Endothelial cell of umbilical vein (primary cell): ENCODE measurements at regions not wholly inside any gene's neighbourhood (a gene's known extent, or its start where the extent isn't known, plus 50 kb on each side); places are given as distances from the start of the nearest gene placed in this dataset.

ENCODE experiments used
- BruUV-seq: library from RNA; stranded (reverse); fragments of 400-500 nt; replicated peaks from 2 replicates; lab custom pipeline; 2021; lab: Mats Ljungman, UMichigan
- CTCF ChIA-PET: fragments of 300-600, 350-600 bp; sonication (Branson Sonifier 250); formaldehyde crosslinking; loops from one replicate; lab custom pipeline; 2021; ENCODE audit warnings: antibody characterized with exemption, inconsistent platforms; lab: Charles Lee
- POLR2A ChIA-PET: fragments of 300-600, 350-600 bp; sonication (Branson Sonifier 250); formaldehyde crosslinking; loops from one replicate; lab custom pipeline; 2021; ENCODE audit warnings: antibody characterized with exemption, inconsistent platforms; lab: Charles Lee
- DNase-seq: peaks from one replicate; pipeline ENCODE4 v3.0.0-alpha.2; 2011; ENCODE audit warnings: low read depth, low spot score
- FAIRE-seq: peaks from 2 replicates; lab custom pipeline; 2011; peaks lifted over from hg19 to GRCh38; lab: Jason Lieb, UNC
- H2AFZ ChIP-seq: 2 replicates; pipeline ENCODE4 v1.6.0; 2012; ENCODE audit warnings: low read depth, low read length, control low read depth, inconsistent platforms
- H3K27ac ChIP-seq: 2 replicates; pipeline ENCODE4 v1.5.1; 2011; ENCODE audit warnings: low read depth, mild to moderate bottlenecking, control low read depth, low read length, moderate library complexity; ENCODE audit not compliant: insufficient read depth
- H3K27me3 ChIP-seq, 2 experiments: 2 replicates each; pipeline versions ENCODE4 v1.6.0 to v1.6.1; 2011; ENCODE audit warnings: low read length in 2 of 2, mixed read lengths in 1 of 2; ENCODE audit not compliant: control insufficient read depth in 2 of 2, insufficient read depth in 2 of 2
- H3K36me3 ChIP-seq, 2 experiments: 2 replicates in 1 of 2; 3 replicates in 1 of 2; pipeline ENCODE4 v1.5.1; 2011; ENCODE audit warnings: low read length in 2 of 2, mild to moderate bottlenecking in 1 of 2, moderate library complexity in 1 of 2; ENCODE audit not compliant: control insufficient read depth in 2 of 2, insufficient read depth in 2 of 2; ENCODE audit errors: extremely low read depth in 1 of 2
- H3K4me1 ChIP-seq: 3 replicates; pipeline ENCODE4 v1.5.1; 2011; ENCODE audit warnings: mild to moderate bottlenecking, low read length; ENCODE audit not compliant: control insufficient read depth, insufficient read depth; ENCODE audit errors: extremely low read depth
- H3K4me2 ChIP-seq: 2 replicates; pipeline ENCODE4 v1.6.1; 2011; ENCODE audit warnings: low read length, control low read depth, mixed read lengths; ENCODE audit not compliant: insufficient read depth
- H3K4me3 ChIP-seq, 3 experiments: fragments of 200-600 bp in 1 of 3; sonication (generic), shearing (Covaris generic) in 1 of 3; replicated peaks in 1 of 3; 2 replicates each; pipeline ENCODE4 v1.5.1; 2011 to 2016; ENCODE audit warnings: control low read depth in 3 of 3, low read length in 3 of 3, mild to moderate bottlenecking in 2 of 3, inconsistent platforms in 1 of 3, low read depth in 1 of 3, moderate library complexity in 1 of 3; ENCODE audit not compliant: insufficient read depth in 1 of 3
- H3K79me2 ChIP-seq: 2 replicates; pipeline ENCODE4 v1.6.0; 2012; ENCODE audit warnings: low read length, inconsistent platforms; ENCODE audit not compliant: control insufficient read depth, insufficient read depth
- H3K9ac ChIP-seq: replicated peaks from 2 replicates; pipeline ENCODE3; 2011; ENCODE audit warnings: low read length, control low read depth; ENCODE audit not compliant: insufficient read depth; ENCODE audit errors: extremely low read depth
- H3K9me1 ChIP-seq: replicated peaks from 3 replicates; pipeline ENCODE4 v1.6.0; 2011; ENCODE audit warnings: mild to moderate bottlenecking, low read length; ENCODE audit not compliant: control insufficient read depth, insufficient read depth; ENCODE audit errors: extremely low read depth
- H3K9me3 ChIP-seq: replicated peaks from 2 replicates; pipeline ENCODE4 v1.5.1; 2012; ENCODE audit warnings: low read length, inconsistent platforms; ENCODE audit not compliant: control insufficient read depth, insufficient read depth
- H4K20me1 ChIP-seq: replicated peaks from 2 replicates; pipeline ENCODE3; 2011; ENCODE audit warnings: mild to moderate bottlenecking, low read length; ENCODE audit not compliant: control insufficient read depth, insufficient read depth; ENCODE audit errors: extremely low read depth
- EZH2 ChIP-seq: IDR thresholded peaks from 2 replicates; pipeline ENCODE4 v1.6.1; 2012; ENCODE audit warnings: borderline replicate concordance, low read depth, mild to moderate bottlenecking, moderate library complexity, low read length, inconsistent platforms; ENCODE audit not compliant: severe bottlenecking
- FOS ChIP-seq: IDR thresholded peaks from 2 replicates; pipeline ENCODE4 v1.6.1; 2011; ENCODE audit warnings: mild to moderate bottlenecking, low read length, moderate library complexity, borderline replicate concordance; ENCODE audit not compliant: insufficient read depth
- GATA2 ChIP-seq: IDR thresholded peaks from 2 replicates; pipeline ENCODE4 v1.7.0; 2011; ENCODE audit warnings: low read depth, mild to moderate bottlenecking, moderate library complexity, mixed read lengths, low read length; ENCODE audit not compliant: insufficient read length, insufficient read depth
- JUN ChIP-seq: IDR thresholded peaks from 2 replicates; pipeline ENCODE4 v1.6.1; 2011; ENCODE audit warnings: borderline replicate concordance, low read depth; ENCODE audit not compliant: insufficient read length, insufficient read depth
- MYC ChIP-seq: IDR thresholded peaks from one replicate; pipeline ENCODE4 v1.6.1; 2011; ENCODE audit warnings: mild to moderate bottlenecking, low read depth, low read length
- POLR2A ChIP-seq: IDR thresholded peaks from 2 replicates; pipeline ENCODE4 v1.6.1; 2012; ENCODE audit warnings: low read depth, mild to moderate bottlenecking, control low read depth, low read length
- POLR2AphosphoS5 ChIP-seq: IDR thresholded peaks from 2 replicates; pipeline ENCODE4 v1.6.1; 2012; ENCODE audit warnings: low read depth, mild to moderate bottlenecking, control low read depth, low read length, moderate library complexity; ENCODE audit not compliant: insufficient read depth
- dilution Hi-C: fragments of 300-500 bp; cut with MboI; formaldehyde crosslinking; loops from one replicate; pipeline ENCODE4 v1.15.0; 2019; ENCODE audit warnings: low sequenced_read_pairs; ENCODE audit not compliant: extremely low pct_ligation_motif_present
- intact Hi-C: fragments of 100-400 bp; cut with micrococcal nuclease; formaldehyde crosslinking; loops from one replicate; pipeline ENCODE4 v1.10.0; 2022
- TF ChIP-seq, protein P1 (sequence below): IDR thresholded peaks from 2 replicates; pipeline ENCODE4 v1.6.1; 2011; ENCODE audit not compliant: insufficient read depth, insufficient read length
- TF ChIP-seq, protein P2 (sequence below), 2 donors: IDR thresholded peaks; 1 replicate in 1 of 2; 2 replicates in 1 of 2; pipeline ENCODE4 v1.5.1; 2011; ENCODE audit warnings: low read length in 2 of 2, mild to moderate bottlenecking in 2 of 2, moderate library complexity in 2 of 2, control low read depth in 1 of 2, inconsistent platforms in 1 of 2, low read depth in 1 of 2; ENCODE audit not compliant: insufficient read depth in 1 of 2; ENCODE audit errors: extremely low read depth in 1 of 2

DNA sequence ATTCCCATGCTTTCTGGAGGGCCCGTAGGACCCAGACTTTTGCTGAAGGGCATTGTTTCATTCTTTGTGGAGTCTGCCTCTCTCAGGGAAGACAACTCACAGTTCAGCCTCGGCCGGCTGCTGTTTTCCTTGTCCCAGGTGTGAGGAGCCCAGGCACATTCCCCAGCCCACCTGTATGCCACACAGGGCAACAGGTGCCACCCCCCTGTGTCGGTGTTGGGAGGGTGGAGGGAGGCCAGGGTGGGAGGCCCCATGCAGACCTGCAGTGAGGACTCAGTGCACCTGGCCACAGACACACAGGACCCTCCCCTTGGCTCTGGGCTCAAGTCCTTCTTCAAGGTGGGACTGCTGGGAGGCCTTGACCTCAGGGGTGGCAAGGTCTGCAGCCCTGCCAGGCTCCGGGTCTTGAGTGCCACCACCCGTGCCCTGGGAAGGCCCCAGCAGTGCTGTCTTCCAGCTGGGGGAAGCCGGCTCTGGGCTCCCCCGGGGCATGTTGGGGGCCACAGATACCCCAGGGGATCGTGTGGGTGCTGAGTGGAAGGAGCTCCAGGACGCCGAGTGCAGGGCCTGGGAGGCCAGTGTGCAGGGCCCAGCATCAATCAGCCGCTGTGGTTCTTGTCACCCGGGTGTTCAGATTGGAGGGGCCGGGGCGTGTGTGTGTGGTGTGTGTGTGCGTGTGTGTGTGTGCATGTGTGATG, 1286.1 kb downstream of the BRD1 start:
- dilution Hi-C loops, result no loop called here
- POLR2A ChIA-PET, result no interaction called here
- FAIRE-seq, result no peak

More for the DNA sequence above, 1286.1 kb downstream of the BRD1 start:
- H3K4me2 ChIP-seq, result no peak overlapping the region
- no peaks in the 10 kb centered on the region for H4K20me1 ChIP-seq
- H3K36me3 ChIP-seq, result no peaks in the 10 kb centered on the region
- no peak overlapping the region for H2AFZ ChIP-seq
- no TSS peak for BruUV-seq
- no peak overlapping the region for H3K27ac ChIP-seq
- no peaks in the 10 kb centered on the region for H3K4me1 ChIP-seq
- H3K9me1 ChIP-seq, result no peaks in the 10 kb centered on the region
- TF ChIP-seq GATA2, result no peak
- TF ChIP-seq FOS, result no peak
- TF ChIP-seq EZH2, result no peak
- TF ChIP-seq, protein P1, sequence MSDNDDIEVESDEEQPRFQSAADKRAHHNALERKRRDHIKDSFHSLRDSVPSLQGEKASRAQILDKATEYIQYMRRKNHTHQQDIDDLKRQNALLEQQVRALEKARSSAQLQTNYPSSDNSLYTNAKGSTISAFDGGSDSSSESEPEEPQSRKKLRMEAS, result no peak
- TF ChIP-seq MYC, result no peak
- no peak for TF ChIP-seq POLR2A
- TF ChIP-seq, protein P2, sequence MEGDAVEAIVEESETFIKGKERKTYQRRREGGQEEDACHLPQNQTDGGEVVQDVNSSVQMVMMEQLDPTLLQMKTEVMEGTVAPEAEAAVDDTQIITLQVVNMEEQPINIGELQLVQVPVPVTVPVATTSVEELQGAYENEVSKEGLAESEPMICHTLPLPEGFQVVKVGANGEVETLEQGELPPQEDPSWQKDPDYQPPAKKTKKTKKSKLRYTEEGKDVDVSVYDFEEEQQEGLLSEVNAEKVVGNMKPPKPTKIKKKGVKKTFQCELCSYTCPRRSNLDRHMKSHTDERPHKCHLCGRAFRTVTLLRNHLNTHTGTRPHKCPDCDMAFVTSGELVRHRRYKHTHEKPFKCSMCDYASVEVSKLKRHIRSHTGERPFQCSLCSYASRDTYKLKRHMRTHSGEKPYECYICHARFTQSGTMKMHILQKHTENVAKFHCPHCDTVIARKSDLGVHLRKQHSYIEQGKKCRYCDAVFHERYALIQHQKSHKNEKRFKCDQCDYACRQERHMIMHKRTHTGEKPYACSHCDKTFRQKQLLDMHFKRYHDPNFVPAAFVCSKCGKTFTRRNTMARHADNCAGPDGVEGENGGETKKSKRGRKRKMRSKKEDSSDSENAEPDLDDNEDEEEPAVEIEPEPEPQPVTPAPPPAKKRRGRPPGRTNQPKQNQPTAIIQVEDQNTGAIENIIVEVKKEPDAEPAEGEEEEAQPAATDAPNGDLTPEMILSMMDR (IDR thresholded peaks at IDR 0.05; ENCODE audit: extremely low read depth in 1 of 2, insufficient read depth in 1 of 2, low read depth in 1 of 2, low read length in 2 of 2), result no peak
- TF ChIP-seq POLR2AphosphoS5, result no peak
- TF ChIP-seq JUN, result no peak
- peaks cover 5% of the 10 kb centered on the region for H3K9me3 ChIP-seq
- CTCF ChIA-PET, result no interaction called here
- no peak for DNase-seq
- no peaks in the 10 kb centered on the region for H3K27me3 ChIP-seq
- no peak overlapping the region for H3K4me3 ChIP-seq
- no peaks in the 10 kb centered on the region for H3K79me2 ChIP-seq
- no peak overlapping the region for H3K9ac ChIP-seq
- intact Hi-C loops, result no loop called here
